WERI-Rb-1 (cell line): ENCODE measurements at regions not wholly inside any gene's neighbourhood (a gene's known extent, or its start where the extent isn't known, plus 50 kb on each side); places are given as distances from the start of the nearest gene placed in this dataset.

ENCODE experiments used
- DNase-seq: peaks from one replicate; pipeline ENCODE4 v3.0.0-alpha.2; 2020
- H3K27ac ChIP-seq: fragments of 250-450 bp; sonication (Bioruptor Pico); 2 replicates; pipeline ENCODE4 v1.5.1; 2020; ENCODE audit warnings: mild to moderate bottlenecking, moderate library complexity
- H3K27me3 ChIP-seq: fragments of 250-450 bp; sonication (Bioruptor Pico); 2 replicates; pipeline ENCODE4 v1.5.1; 2021; ENCODE audit warnings: mild to moderate bottlenecking, low read depth, moderate library complexity; ENCODE audit not compliant: insufficient read depth, severe bottlenecking
- H3K36me3 ChIP-seq: fragments of 250-450 bp; sonication (Bioruptor Pico); 2 replicates; pipeline ENCODE4 v1.5.1; 2020; ENCODE audit warnings: mild to moderate bottlenecking, moderate library complexity
- H3K4me3 ChIP-seq: 2 replicates; pipeline ENCODE4 v1.5.1; 2011; ENCODE audit warnings: low read depth, mild to moderate bottlenecking, control low read depth, low read length
- H3K9me3 ChIP-seq: fragments of 250-450 bp; sonication (Bioruptor Pico); 2 replicates; pipeline ENCODE4 v1.5.1; 2021; ENCODE audit warnings: mild to moderate bottlenecking, moderate library complexity; ENCODE audit not compliant: severe bottlenecking
- TF ChIP-seq, protein P1 (sequence below): IDR thresholded peaks from 2 replicates; pipeline ENCODE4 v1.5.1; 2011; ENCODE audit warnings: low read depth, mild to moderate bottlenecking, control low read depth, inconsistent platforms, low read length

DNA sequence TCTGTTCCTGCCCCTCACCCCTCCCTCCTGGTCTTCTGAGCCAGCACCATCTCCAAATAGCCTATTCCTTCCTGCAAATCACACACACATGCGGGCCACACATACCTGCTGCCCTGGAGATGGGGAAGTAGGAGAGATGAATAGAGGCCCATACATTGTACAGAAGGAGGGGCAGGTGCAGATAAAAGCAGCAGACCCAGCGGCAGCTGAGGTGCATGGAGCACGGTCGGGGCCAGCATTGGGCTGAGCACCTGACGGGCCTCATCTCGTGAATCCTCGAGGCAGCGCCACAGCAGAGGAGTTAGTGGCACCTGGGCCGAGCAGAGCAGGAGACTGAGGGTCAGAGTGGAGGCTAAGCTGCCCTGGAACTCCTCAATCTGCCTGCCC is 941.8 kb downstream of the BRD1 start:
- TF ChIP-seq, protein P1, sequence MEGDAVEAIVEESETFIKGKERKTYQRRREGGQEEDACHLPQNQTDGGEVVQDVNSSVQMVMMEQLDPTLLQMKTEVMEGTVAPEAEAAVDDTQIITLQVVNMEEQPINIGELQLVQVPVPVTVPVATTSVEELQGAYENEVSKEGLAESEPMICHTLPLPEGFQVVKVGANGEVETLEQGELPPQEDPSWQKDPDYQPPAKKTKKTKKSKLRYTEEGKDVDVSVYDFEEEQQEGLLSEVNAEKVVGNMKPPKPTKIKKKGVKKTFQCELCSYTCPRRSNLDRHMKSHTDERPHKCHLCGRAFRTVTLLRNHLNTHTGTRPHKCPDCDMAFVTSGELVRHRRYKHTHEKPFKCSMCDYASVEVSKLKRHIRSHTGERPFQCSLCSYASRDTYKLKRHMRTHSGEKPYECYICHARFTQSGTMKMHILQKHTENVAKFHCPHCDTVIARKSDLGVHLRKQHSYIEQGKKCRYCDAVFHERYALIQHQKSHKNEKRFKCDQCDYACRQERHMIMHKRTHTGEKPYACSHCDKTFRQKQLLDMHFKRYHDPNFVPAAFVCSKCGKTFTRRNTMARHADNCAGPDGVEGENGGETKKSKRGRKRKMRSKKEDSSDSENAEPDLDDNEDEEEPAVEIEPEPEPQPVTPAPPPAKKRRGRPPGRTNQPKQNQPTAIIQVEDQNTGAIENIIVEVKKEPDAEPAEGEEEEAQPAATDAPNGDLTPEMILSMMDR = no peak
- no peak for DNase-seq

DNA sequence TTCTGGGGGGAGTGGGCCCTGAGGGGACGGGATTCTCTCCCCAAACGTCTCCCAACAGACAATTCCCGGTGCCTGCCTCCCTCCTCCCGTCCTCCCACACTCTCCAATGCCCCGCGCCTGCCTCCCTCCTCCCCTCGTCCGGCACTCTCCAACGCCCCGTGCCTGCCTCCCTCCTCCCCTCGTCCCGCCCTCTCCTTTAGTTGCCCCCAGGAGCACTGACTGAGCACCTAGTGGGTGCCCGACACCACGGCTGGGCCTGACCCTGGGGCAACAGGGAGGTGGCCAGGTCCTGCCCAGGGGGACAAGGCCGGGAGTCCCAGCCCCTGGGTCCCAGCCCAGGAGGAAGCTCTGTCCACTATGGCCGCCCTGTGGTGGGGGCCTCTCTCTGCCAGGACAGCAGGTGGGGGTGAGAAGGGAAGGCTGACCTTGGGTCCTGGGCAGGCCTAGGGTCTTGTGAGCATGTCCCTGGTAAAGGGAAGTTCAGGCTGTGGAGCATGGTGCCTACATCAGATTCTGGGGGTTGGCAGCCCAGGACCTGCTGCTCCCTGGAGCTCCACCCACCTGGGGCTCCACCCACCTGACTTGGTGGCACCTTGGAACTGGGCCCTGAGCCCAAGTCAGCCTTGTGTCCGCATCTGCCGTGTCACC is 942.3 kb downstream of the BRD1 start:
- Histone ChIP-seq H3K27ac (no peak overlapping the region), H3K27me3 (no peaks in the 10 kb centered on the region), H3K4me3 (no peak overlapping the region), H3K9me3 (no peaks in the 10 kb centered on the region), H3K36me3 (no peaks in the 10 kb centered on the region)
- TF ChIP-seq, protein P1 = no peak
- no peak for DNase-seq

More for the DNA sequence above, 941.8 kb downstream of the BRD1 start:
- Histone ChIP-seq H3K36me3 (no peaks in the 10 kb centered on the region), H3K27ac (no peak overlapping the region), H3K9me3 (no peaks in the 10 kb centered on the region), H3K4me3 (no peak overlapping the region), H3K27me3 (no peaks in the 10 kb centered on the region)

DNA sequence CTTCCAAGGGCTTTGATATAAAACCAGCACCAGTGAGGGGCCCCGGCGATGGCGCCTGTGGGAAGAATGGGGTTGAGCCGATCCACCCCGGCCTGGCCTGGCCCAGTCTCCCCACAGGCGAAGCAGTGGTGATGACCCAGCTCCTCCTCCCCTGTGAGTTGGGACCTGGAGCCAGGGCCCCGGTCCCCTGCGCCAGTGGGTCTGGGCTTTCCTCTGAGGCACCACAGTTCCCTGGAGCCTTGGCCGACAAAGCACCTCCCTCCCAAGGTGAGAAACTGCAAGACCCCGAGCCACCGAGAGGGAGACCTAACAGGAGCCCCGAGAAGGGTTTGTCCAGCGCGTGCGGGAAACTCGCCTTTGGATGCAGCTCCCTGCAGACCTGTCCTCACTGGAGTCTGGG is 942.9 kb downstream of the BRD1 start:
- Histone ChIP-seq H3K27me3 (no peaks in the 10 kb centered on the region), H3K36me3 (no peaks in the 10 kb centered on the region), H3K9me3 (no peaks in the 10 kb centered on the region), H3K4me3 (no peak overlapping the region), H3K27ac (no peak overlapping the region)
- DNase-seq = no peak
- TF ChIP-seq, protein P1 = no peak

DNA sequence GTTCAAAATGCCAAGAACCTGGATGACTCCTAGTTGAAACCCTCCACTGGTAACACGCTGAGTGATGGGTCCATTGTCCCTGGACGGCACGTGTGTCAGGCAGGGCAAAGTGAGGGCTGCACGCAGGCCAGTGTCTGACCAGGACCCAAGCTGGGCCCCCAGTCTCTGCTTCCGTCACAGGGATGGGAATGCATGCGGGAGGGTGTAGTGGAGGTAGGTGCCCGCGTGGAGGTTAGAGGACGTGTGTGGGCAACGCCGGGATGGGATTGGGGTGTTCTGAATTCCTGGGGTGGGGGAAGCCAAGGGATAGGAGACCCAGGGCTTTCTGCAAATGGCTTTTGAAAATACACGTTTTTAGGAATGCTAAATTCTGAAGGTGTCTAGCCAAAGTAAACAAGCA is 943.3 kb downstream of the BRD1 start:
- DNase-seq = no peak
- TF ChIP-seq, protein P1 = no peak
- Histone ChIP-seq H3K4me3 (no peak overlapping the region), H3K9me3 (no peaks in the 10 kb centered on the region), H3K36me3 (no peaks in the 10 kb centered on the region), H3K27me3 (no peaks in the 10 kb centered on the region), H3K27ac (no peak overlapping the region)

DNA sequence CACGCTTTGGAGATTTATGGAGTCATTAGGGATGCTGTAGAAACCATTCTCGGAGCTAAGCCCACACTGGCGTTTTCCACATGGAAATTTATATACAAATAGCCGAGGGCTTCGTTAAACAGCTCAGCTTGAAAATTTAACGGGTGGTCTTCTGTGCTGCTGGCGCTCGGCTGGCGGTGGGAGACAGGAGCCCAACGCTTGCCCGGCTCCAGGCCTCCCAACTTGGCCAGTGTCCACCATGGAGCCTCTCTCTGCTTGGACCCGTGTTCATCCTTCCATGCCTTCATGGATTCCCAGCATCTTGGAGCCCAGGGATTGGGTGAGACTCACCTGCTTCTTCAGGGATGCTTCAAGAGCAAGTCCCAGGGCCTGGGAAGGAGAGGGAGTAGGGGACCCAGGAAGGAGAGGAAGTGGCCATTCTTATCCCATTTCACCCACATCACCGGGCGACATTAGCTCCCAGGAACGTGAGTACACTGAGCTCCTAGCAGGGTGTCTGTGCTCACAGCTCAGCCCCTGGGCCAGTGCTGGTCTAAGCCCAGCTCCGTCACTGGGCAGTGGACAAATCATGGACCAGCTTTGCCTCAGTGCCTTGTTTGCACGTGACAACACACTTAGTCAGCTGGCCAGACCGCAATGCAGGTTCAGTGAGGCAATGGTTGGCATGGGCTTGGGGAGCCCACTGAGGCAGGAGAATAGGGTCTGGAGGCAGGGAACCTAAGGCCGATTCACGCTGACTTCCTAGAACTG is 944.3 kb downstream of the BRD1 start:
- Histone ChIP-seq H3K4me3 (no peak overlapping the region), H3K27ac (no peak overlapping the region), H3K27me3 (no peaks in the 10 kb centered on the region), H3K9me3 (no peaks in the 10 kb centered on the region), H3K36me3 (no peaks in the 10 kb centered on the region)
- no peak for DNase-seq
- TF ChIP-seq, protein P1 = no peak
